HCEC 1CT (cell line): ENCODE measurements at regions not wholly inside any gene's neighbourhood (a gene's known extent, or its start where the extent isn't known, plus 50 kb on each side); places are given as distances from the start of the nearest gene placed in this dataset.
"Not testable (repeated sequence)": the region's sequence is repeated elsewhere in the genome, so short reads cannot be mapped to it uniquely, and the experiment has no call there.

ENCODE experiments used
- DNase-seq: peaks from one replicate; pipeline ENCODE4 v3.0.0-alpha.2; 2017

- no peak for DNase-seq
These were observed 450.5 kb upstream of the DDI1 start for GRCh38 chr11:103585911-103586310.

- peak; percentile 45 for DNase-seq
These were observed 449.7 kb upstream of the DDI1 start for GRCh38 chr11:103586756-103587155.

GRCh38 chr11:103587901-103588788 is 448.3 kb upstream of the DDI1 start:
- DNase-seq = no peak

- no peak for DNase-seq
These were observed 444.9 kb upstream of the DDI1 start for GRCh38 chr11:103591554-103591953.

- no peak for DNase-seq
These were observed 442.2 kb upstream of the DDI1 start for GRCh38 chr11:103594283-103594682.

- DNase-seq = no peak
These were observed 440.1 kb upstream of the DDI1 start for GRCh38 chr11:103596315-103596714.

- DNase-seq = peak; percentile 77
These were observed 435.1 kb upstream of the DDI1 start for GRCh38 chr11:103601225-103601846.

- DNase-seq = no peak
These were observed 433.6 kb upstream of the DDI1 start for GRCh38 chr11:103602840-103603239.

- no peak for DNase-seq
These were observed 432.1 kb upstream of the DDI1 start for GRCh38 chr11:103604310-103604709.

GRCh38 chr11:103608566-103608965 is 427.9 kb upstream of the DDI1 start:
- DNase-seq = peak; percentile 71

- peak; percentile 95 for DNase-seq
These were observed 427.0 kb upstream of the DDI1 start for GRCh38 chr11:103609117-103610066.

- DNase-seq = no peak
These were observed 426.0 kb upstream of the DDI1 start for GRCh38 chr11:103610435-103610834.

GRCh38 chr11:103611526-103612260 is 424.7 kb upstream of the DDI1 start:
- not testable (repeated sequence) for DNase-seq

- DNase-seq = not testable (repeated sequence)
These were observed 424.0 kb upstream of the DDI1 start for GRCh38 chr11:103612451-103612850.

- DNase-seq = not testable (repeated sequence)
These were observed 419.9 kb upstream of the DDI1 start for GRCh38 chr11:103616586-103616985.

- peak; percentile 48 for DNase-seq
These were observed 417.9 kb upstream of the DDI1 start for GRCh38 chr11:103618528-103618927.

- peak; percentile 34 for DNase-seq
These were observed 417.0 kb upstream of the DDI1 start for GRCh38 chr11:103619480-103619879.

GRCh38 chr11:103619938-103620337 is 416.5 kb upstream of the DDI1 start:
- no peak for DNase-seq

- DNase-seq = no peak
These were observed 414.1 kb upstream of the DDI1 start for GRCh38 chr11:103622296-103622695.

GRCh38 chr11:103623933-103624332 is 412.5 kb upstream of the DDI1 start:
- DNase-seq = no peak

GRCh38 chr11:103624708-103625623 is 411.5 kb upstream of the DDI1 start:
- DNase-seq = peak; percentile 97
